ENCODE measurements at regions not wholly inside any gene's neighbourhood (a gene's known extent, or its start where the extent isn't known, plus 50 kb on each side); places are given as distances from the start of the nearest gene placed in this dataset.

DNA sequence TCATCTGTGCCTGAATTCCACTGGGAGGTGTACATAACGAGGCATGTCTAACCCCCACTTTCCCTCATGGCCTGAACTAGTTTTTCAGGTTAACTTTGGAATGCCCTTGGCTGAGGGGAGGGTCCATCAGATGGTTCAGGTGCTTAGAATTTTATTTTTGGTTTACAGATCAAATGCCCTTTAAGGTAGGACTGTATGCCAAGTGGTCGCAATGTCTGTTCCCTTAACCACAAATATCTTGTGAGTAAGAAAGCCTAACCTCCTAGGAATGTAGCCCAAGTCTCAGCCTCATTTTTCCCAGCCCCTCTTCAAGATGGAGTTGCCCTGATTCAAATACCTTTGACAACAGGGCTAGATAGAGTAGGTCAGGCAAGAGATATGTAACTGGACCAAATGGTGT, 78.4 kb downstream of the RNASET2 start:
- TF ChIP-seq POLR2A (IDR thresholded peaks at IDR 0.05) (no peak), CTCF (IDR thresholded peaks at IDR 0.05) (no peak)
